Lung (tissue), 11 donors: ENCODE measurements at regions not wholly inside any gene's neighbourhood (a gene's known extent, or its start where the extent isn't known, plus 50 kb on each side); places are given as distances from the start of the nearest gene placed in this dataset.
A peak's percentile ranks its signal among the peaks of the same experiment; 100 is the strongest.

Experiments
- ATAC-seq: fragments of 200-7000 bp; cut with Tn5 transposase; one replicate; pipeline ENCODE4 v1.9.1; 2020; ENCODE audit warnings: moderate number of reproducible peaks; ENCODE audit not compliant: insufficient read depth, low FRiP score
- DNase-seq, 3 donors: peaks; one replicate each; pipeline ENCODE4 v3.0.0-alpha.2; 2013 to 2017
- H3K27ac ChIP-seq, 2 donors: one replicate each; pipeline ENCODE4 v1.5.1; 2013; ENCODE audit warnings: mild to moderate bottlenecking in 2 of 2, moderate library complexity in 2 of 2, control low read depth in 1 of 2, inconsistent platforms in 1 of 2, low read depth in 1 of 2, low read length in 1 of 2
- H3K27me3 ChIP-seq, 3 donors: one replicate each; pipeline ENCODE4 v1.5.1; 2013; ENCODE audit warnings: low read length in 2 of 3; ENCODE audit not compliant: control insufficient read depth in 3 of 3, insufficient read depth in 3 of 3
- H3K36me3 ChIP-seq, 4 donors: one replicate each; pipeline ENCODE4 v1.5.1; 2013; ENCODE audit warnings: low read length in 4 of 4, mild to moderate bottlenecking in 1 of 4, moderate library complexity in 1 of 4; ENCODE audit not compliant: control insufficient read depth in 4 of 4, insufficient read depth in 4 of 4
- H3K4me1 ChIP-seq, 5 donors: one replicate each; pipeline ENCODE4 v1.5.1; 2013; ENCODE audit warnings: low read length in 5 of 5, mild to moderate bottlenecking in 2 of 5, moderate library complexity in 1 of 5; ENCODE audit not compliant: control insufficient read depth in 5 of 5, insufficient read depth in 5 of 5
- H3K4me3 ChIP-seq: one replicate; pipeline ENCODE4 v1.5.1; 2013; ENCODE audit warnings: mild to moderate bottlenecking, control low read depth, moderate library complexity
- H3K9ac ChIP-seq, 2 donors: one replicate each; pipeline ENCODE4 v1.5.1; 2013; ENCODE audit warnings: low read length in 2 of 2, control low read depth in 1 of 2; ENCODE audit not compliant: insufficient read depth in 1 of 2
- H3K9me3 ChIP-seq, 4 donors: one replicate each; pipeline ENCODE4 v1.5.1; 2013; ENCODE audit warnings: low read length in 3 of 4, mild to moderate bottlenecking in 1 of 4, moderate library complexity in 1 of 4; ENCODE audit not compliant: control insufficient read depth in 4 of 4, insufficient read depth in 3 of 4
- CTCF ChIP-seq: IDR thresholded peaks from 2 replicates; pipeline ENCODE4 v1.5.1; 2012; ENCODE audit warnings: mild to moderate bottlenecking; ENCODE audit errors: control extremely low read depth, extremely low read depth
- WGBS, 2 donors: extraction: QIAGEN DNeasy Blood & Tissue Kit; methylation state at CpG; one replicate each; pipeline ENCODE4 v1.1.7; 2013; 5-methylcytosine and 5-hydroxymethylcytosine counted together
- donor health status: control.
- donor health status: control.
- donor health status: Bipolar disorder and iron deficiency.
- donor health status: healthy.
- donor health status: DM: yes; HTN: yes; CAD: no.

- Histone ChIP-seq H3K36me3 (no peaks in the 10 kb centered on the region), H3K9ac (no peak overlapping the region), H3K4me1 (peaks cover 0 to 3% (median 0%) of the 10 kb centered on the region in 5 donors), H3K9me3 (no peaks in the 10 kb centered on the region), H3K27me3 (no peaks in the 10 kb centered on the region), H3K4me3 (no peak overlapping the region), H3K27ac (no peak overlapping the region)
- no peak for ATAC-seq
- 56 to 69% methylated on average over 4 of the region's 4 CpGs for WGBS, 2 donors
- no peak for TF ChIP-seq CTCF
- no peak for DNase-seq
These were observed 95.2 kb upstream of the PDGFD start for GRCh38 chr11:104259121-104259610.

- H3K4me3 ChIP-seq: no peak overlapping the region
- ATAC-seq (no peak), DNase-seq (peak in 1 of 3 donors; percentile 7)
- WGBS, 2 donors: 79 to 90% methylated on average over 2 of the region's 2 CpGs
- H3K27ac ChIP-seq: no peak overlapping the region
- no peak for TF ChIP-seq CTCF
- H3K4me1 ChIP-seq: peaks cover 0 to 3% (median 0%) of the 10 kb centered on the region in 5 donors
- H3K9ac ChIP-seq: no peak overlapping the region
- H3K36me3 ChIP-seq: no peaks in the 10 kb centered on the region
- no peaks in the 10 kb centered on the region for H3K27me3 ChIP-seq
- H3K9me3 ChIP-seq: peaks cover 0 to 2% (median 0%) of the 10 kb centered on the region in 4 donors
These were observed 92.6 kb upstream of the PDGFD start for GRCh38 chr11:104256525-104256924.

- TF ChIP-seq CTCF: no peak
- Histone ChIP-seq H3K4me3 (no peak overlapping the region), H3K9me3 (peaks cover 0 to 2% (median 0%) of the 10 kb centered on the region in 4 donors), H3K4me1 (peaks cover 0 to 2% (median 0%) of the 10 kb centered on the region in 5 donors), H3K36me3 (no peaks in the 10 kb centered on the region), H3K27ac (no peak overlapping the region), H3K27me3 (no peaks in the 10 kb centered on the region), H3K9ac (no peak overlapping the region)
- 39 to 53% methylated on average over 8 of the region's 8 CpGs for WGBS, 2 donors
- ATAC-seq (no peak), DNase-seq (peak in 2 of 3 donors; percentile 7 to 9)
These were observed 90.4 kb upstream of the PDGFD start for GRCh38 chr11:104254347-104254746.

GRCh38 chr11:104246590-104246989 is 82.6 kb upstream of the PDGFD start:
- no peak for TF ChIP-seq CTCF
- Histone ChIP-seq H3K27me3 (no peaks in the 10 kb centered on the region), H3K9me3 (no peaks in the 10 kb centered on the region), H3K36me3 (no peaks in the 10 kb centered on the region), H3K9ac (no peak overlapping the region), H3K4me3 (no peak overlapping the region), H3K4me1 (no peaks in the 10 kb centered on the region), H3K27ac (no peak overlapping the region)
- 64 to 74% methylated on average over 3 of the region's 3 CpGs for WGBS, 2 donors
- DNase-seq (no peak), ATAC-seq (no peak)
